ENCODE measurements at regions not wholly inside any gene's neighbourhood (a gene's known extent, or its start where the extent isn't known, plus 50 kb on each side); places are given as distances from the start of the nearest gene placed in this dataset.

DNA sequence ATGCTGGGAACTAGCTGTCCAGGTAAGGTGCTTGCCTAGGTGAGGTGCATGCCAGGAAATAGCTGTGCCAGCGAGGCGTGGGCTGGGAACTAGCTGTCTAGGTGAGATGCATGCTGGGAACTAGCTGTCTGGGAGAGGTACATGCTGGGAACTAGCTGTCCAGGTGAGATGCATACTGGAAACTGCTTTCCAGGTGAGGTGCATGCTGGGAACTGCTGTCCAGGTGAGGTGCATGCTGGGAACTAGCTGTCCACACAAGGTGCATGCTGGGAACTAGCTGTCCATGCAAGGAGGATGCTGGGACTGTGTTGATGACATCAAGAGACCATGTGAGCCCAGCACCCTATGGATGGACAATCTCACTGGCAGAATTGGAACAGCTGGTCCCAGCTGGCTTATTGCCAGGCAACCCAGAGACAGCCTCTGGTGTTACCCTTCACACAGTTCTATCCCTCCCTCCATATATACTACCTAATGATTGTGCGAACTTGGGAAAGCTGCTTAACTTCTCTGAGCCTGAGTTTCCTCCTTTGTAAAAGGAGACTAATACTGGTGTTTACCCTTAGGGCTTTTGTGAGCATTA lies 479.9 kb upstream of the RBFOX1 start:
- no peak for DNase-seq
- Histone ChIP-seq H3K27me3 (ENCODE audit: control insufficient read depth in 3 of 3, insufficient read depth in 3 of 3, low read length in 2 of 3) (no peaks in the 10 kb centered on the region), H3K9ac (ENCODE audit: insufficient read depth in 1 of 2, low read length in 2 of 2) (no peak overlapping the region), H3K4me3 (no peak overlapping the region), H3K36me3 (ENCODE audit: control insufficient read depth in 4 of 4, insufficient read depth in 4 of 4, low read length in 4 of 4) (no peaks in the 10 kb centered on the region), H3K27ac (ENCODE audit: low read depth in 1 of 2, low read length in 1 of 2) (no peak overlapping the region), H3K9me3 (ENCODE audit: control insufficient read depth in 4 of 4, insufficient read depth in 3 of 4, low read length in 3 of 4) (peaks cover 0 to 5% (median 0%) of the 10 kb centered on the region in 4 donors), H3K4me1 (ENCODE audit: control insufficient read depth in 5 of 5, insufficient read depth in 5 of 5, low read length in 5 of 5) (no peaks in the 10 kb centered on the region)
- 80 to 91% methylated on average over 3 of the region's 3 CpGs for WGBS, 2 donors
- no peak for ATAC-seq (ENCODE audit: insufficient read depth, low FRiP score)
- TF ChIP-seq, protein P1, sequence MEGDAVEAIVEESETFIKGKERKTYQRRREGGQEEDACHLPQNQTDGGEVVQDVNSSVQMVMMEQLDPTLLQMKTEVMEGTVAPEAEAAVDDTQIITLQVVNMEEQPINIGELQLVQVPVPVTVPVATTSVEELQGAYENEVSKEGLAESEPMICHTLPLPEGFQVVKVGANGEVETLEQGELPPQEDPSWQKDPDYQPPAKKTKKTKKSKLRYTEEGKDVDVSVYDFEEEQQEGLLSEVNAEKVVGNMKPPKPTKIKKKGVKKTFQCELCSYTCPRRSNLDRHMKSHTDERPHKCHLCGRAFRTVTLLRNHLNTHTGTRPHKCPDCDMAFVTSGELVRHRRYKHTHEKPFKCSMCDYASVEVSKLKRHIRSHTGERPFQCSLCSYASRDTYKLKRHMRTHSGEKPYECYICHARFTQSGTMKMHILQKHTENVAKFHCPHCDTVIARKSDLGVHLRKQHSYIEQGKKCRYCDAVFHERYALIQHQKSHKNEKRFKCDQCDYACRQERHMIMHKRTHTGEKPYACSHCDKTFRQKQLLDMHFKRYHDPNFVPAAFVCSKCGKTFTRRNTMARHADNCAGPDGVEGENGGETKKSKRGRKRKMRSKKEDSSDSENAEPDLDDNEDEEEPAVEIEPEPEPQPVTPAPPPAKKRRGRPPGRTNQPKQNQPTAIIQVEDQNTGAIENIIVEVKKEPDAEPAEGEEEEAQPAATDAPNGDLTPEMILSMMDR (IDR thresholded peaks at IDR 0.05; ENCODE audit: control extremely low read depth, extremely low read depth) = no peak

DNA sequence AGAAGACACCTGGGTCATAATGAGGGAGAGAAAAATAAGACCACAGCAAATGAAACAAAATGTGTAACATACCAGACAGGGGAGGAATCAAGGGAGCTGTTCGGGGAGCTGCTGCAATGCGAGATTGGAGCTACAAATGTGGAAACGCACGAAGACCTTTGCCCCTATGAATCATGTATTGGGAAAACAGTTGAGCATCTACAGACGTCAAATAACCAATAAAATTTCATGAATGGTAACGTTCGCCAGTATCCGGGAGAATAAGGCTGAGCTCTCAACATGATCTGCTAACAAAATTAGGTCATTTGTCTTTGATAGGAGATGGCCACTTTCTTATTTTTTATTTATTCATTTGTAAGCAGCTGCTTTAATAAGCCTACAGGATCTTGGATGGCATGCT lies 486.2 kb upstream of the RBFOX1 start:
- no peak for DNase-seq
- Histone ChIP-seq H3K9me3 (ENCODE audit: control insufficient read depth in 4 of 4, insufficient read depth in 3 of 4, low read length in 3 of 4) (peaks cover 0 to 4% (median 0%) of the 10 kb centered on the region in 4 donors), H3K27me3 (ENCODE audit: control insufficient read depth in 3 of 3, insufficient read depth in 3 of 3, low read length in 2 of 3) (no peaks in the 10 kb centered on the region), H3K27ac (ENCODE audit: low read depth in 1 of 2, low read length in 1 of 2) (no peak overlapping the region), H3K36me3 (ENCODE audit: control insufficient read depth in 4 of 4, insufficient read depth in 4 of 4, low read length in 4 of 4) (no peaks in the 10 kb centered on the region), H3K4me3 (no peak overlapping the region), H3K4me1 (ENCODE audit: control insufficient read depth in 5 of 5, insufficient read depth in 5 of 5, low read length in 5 of 5) (no peaks in the 10 kb centered on the region), H3K9ac (ENCODE audit: insufficient read depth in 1 of 2, low read length in 2 of 2) (no peak overlapping the region)
- ATAC-seq (ENCODE audit: insufficient read depth, low FRiP score) = no peak
- 76 to 82% methylated on average over 8 of the region's 8 CpGs for WGBS, 2 donors
- TF ChIP-seq, protein P1 (IDR thresholded peaks at IDR 0.05; ENCODE audit: control extremely low read depth, extremely low read depth) = no peak

DNA sequence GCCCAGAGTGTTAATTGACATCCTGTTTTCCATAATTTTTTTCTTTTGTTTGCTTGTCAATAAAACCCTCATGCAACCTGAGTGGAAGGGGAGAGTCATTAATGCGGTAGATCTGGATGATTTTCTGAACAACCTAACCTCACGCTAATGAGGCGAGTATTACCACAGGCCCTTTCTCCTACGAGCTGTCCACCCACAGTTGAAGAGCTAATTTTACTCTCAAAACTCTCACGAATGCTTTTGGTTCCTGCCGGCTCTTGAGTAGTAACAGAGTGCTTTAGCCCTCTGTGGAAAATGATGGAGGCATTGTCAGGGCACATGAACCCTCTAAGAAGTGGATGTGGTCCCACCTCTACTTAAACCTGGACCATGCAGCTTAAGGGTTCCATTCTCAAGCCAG lies 491.3 kb upstream of the RBFOX1 start:
- H3K27ac ChIP-seq (ENCODE audit: low read depth in 1 of 2, low read length in 1 of 2) = no peak overlapping the region
- TF ChIP-seq, protein P1 (IDR thresholded peaks at IDR 0.05; ENCODE audit: control extremely low read depth, extremely low read depth) = no peak
- H3K36me3 ChIP-seq (ENCODE audit: control insufficient read depth in 4 of 4, insufficient read depth in 4 of 4, low read length in 4 of 4) = no peaks in the 10 kb centered on the region
- H3K9ac ChIP-seq (ENCODE audit: insufficient read depth in 1 of 2, low read length in 2 of 2) = no peak overlapping the region
- H3K27me3 ChIP-seq (ENCODE audit: control insufficient read depth in 3 of 3, insufficient read depth in 3 of 3, low read length in 2 of 3) = no peaks in the 10 kb centered on the region
- ATAC-seq (ENCODE audit: insufficient read depth, low FRiP score) (no peak), DNase-seq (no peak)
- WGBS, 2 donors = 75 to 89% methylated on average over 6 of the region's 6 CpGs
- peaks cover 0 to 5% (median 2%) of the 10 kb centered on the region in 4 donors for H3K9me3 ChIP-seq (ENCODE audit: control insufficient read depth in 4 of 4, insufficient read depth in 3 of 4, low read length in 3 of 4)
- no peaks in the 10 kb centered on the region for H3K4me1 ChIP-seq (ENCODE audit: control insufficient read depth in 5 of 5, insufficient read depth in 5 of 5, low read length in 5 of 5)
- H3K4me3 ChIP-seq = no peak overlapping the region

DNA sequence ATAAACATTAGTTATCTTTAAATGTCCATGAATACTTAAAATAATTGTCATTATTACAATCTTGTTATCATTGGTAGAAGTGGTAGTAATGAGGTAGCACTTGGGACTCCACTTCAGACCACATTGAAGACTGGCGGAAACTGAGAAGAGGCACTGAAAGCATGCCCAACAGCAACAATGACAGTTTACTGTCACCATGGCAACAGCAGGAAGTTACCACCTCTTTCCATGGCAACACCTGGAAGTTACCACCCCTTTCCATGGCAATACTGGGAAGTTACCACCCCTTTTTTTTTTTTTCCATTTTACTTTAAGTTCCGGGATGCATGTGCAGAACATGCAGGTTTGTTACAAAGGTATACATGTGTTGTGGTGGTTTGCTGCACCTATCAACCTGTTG lies 494.9 kb upstream of the RBFOX1 start:
- H3K4me1 ChIP-seq (ENCODE audit: control insufficient read depth in 5 of 5, insufficient read depth in 5 of 5, low read length in 5 of 5) = no peaks in the 10 kb centered on the region
- ATAC-seq (ENCODE audit: insufficient read depth, low FRiP score) (no peak), DNase-seq (no peak)
- no peak overlapping the region for H3K4me3 ChIP-seq
- H3K27ac ChIP-seq (ENCODE audit: low read depth in 1 of 2, low read length in 1 of 2) = no peak overlapping the region
- H3K36me3 ChIP-seq (ENCODE audit: control insufficient read depth in 4 of 4, insufficient read depth in 4 of 4, low read length in 4 of 4) = no peaks in the 10 kb centered on the region
- H3K9ac ChIP-seq (ENCODE audit: insufficient read depth in 1 of 2, low read length in 2 of 2) = no peak overlapping the region
- TF ChIP-seq, protein P1 (IDR thresholded peaks at IDR 0.05; ENCODE audit: control extremely low read depth, extremely low read depth) = no peak
- WGBS, 2 donors = 80 to 91% methylated on average over 2 of the region's 2 CpGs
- H3K9me3 ChIP-seq (ENCODE audit: control insufficient read depth in 4 of 4, insufficient read depth in 3 of 4, low read length in 3 of 4) = peaks cover 0 to 6% (median 2%) of the 10 kb centered on the region in 4 donors
- no peaks in the 10 kb centered on the region for H3K27me3 ChIP-seq (ENCODE audit: control insufficient read depth in 3 of 3, insufficient read depth in 3 of 3, low read length in 2 of 3)

Measured in lung (tissue), 11 donors.